ENCODE measurements at regions not wholly inside any gene's neighbourhood (a gene's known extent, or its start where the extent isn't known, plus 50 kb on each side); places are given as distances from the start of the nearest gene placed in this dataset.

GRCh38 chr11:33635161-33635560, 65.5 kb downstream of the C11orf91 start:
- no peak for TF ChIP-seq POLR2A (IDR thresholded peaks at IDR 0.05)
- no peak for TF ChIP-seq CTCF (IDR thresholded peaks at IDR 0.05)
- no peak for TF ChIP-seq POLR2AphosphoS5 (IDR thresholded peaks at IDR 0.05)
- no peak for TF ChIP-seq EP300 (IDR thresholded peaks at IDR 0.05)
